GM19455 (cell line): ENCODE measurements at regions not wholly inside any gene's neighbourhood (a gene's known extent, or its start where the extent isn't known, plus 50 kb on each side); places are given as distances from the start of the nearest gene placed in this dataset.
A peak's percentile ranks its signal among the peaks of the same experiment; 100 is the strongest.

Source experiments
- ATAC-seq: cut with Tn5 transposase; IDR thresholded peaks from one replicate; pipeline ENCODE4 v1.9.1; 2021; ENCODE audit not compliant: unreplicated experiment

- no peak for ATAC-seq
Measured at GRCh38 chr16:51635181-51635580, 484.1 kb upstream of the SALL1 start.

DNA sequence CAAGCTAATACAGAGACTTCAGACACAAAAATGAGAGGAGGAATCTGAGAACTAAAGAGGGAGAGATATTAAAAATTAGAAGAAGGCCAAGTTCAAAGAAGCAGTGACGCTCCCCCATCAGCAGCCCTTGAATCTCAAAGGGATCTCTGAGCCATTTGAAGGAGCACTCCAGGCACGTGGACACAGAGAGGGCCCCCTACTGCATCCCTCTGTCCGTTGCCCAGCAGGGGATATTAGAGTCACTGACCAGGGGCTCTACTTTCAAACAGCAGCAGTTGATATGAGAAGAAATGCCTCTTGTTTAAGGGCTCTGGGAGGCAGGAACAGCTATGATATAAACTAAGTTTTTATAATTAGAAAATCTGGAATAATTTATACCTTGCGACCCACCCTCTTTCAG, 479.0 kb upstream of the SALL1 start:
- no peak for ATAC-seq

GRCh38 chr16:51629576-51629975, 478.5 kb upstream of the SALL1 start:
- ATAC-seq = no peak

DNA sequence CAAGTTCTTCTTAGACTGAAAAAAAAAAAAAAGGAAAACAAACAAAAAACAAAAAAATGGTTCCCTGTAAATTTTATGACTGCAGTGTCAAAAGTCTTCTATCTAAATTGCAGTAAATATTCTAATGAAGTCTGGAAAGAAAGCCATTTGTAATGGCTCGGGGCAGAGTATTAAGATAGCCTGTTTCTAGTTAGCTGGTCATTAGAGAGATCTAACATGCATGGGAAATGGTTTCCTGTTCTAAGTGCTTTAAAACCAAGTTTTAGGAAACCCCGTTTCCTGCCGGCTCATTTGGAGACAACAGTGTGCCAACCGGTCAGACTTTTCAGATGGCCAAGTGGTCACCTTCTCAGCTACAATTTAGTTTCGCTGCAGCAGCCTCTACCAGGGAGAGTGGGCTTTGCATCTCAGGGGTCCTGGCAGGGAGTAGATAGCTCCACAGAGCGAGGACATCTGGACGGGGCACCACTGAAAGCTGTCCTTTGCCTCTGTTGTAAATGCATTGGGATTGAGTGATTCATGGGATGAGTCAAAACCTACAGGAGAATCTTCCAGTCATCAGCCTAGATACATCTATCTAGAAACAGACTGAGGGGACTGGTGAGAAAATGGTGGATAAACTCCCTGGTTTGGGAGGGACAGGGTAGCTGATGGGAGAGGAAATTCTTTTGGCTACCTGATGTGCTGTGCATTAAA, 473.2 kb upstream of the SALL1 start:
- ATAC-seq = no peak

DNA sequence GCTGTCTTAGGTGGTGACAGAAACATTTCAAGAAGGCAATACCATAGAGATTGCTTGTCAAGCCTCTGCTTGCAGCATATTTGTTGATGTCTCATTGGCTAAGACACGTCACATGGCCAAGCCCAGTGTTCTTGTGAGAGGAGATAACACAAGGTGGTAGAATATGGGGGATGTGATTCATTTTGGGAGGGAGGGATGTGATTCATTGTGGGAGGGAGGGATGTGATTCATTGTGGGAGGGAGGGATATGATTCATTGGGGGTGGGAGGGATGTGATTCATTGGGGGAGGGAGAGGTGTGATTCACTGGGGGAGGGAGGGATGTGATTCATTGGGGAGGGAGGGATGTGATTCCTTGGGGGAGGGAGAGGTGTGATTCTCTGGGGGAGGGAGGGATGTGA, 470.5 kb upstream of the SALL1 start:
- ATAC-seq = no peak

- no peak for ATAC-seq
Measured at GRCh38 chr16:51615141-51615540, 464.1 kb upstream of the SALL1 start.

GRCh38 chr16:51607201-51607651, 456.2 kb upstream of the SALL1 start:
- no peak for ATAC-seq

DNA sequence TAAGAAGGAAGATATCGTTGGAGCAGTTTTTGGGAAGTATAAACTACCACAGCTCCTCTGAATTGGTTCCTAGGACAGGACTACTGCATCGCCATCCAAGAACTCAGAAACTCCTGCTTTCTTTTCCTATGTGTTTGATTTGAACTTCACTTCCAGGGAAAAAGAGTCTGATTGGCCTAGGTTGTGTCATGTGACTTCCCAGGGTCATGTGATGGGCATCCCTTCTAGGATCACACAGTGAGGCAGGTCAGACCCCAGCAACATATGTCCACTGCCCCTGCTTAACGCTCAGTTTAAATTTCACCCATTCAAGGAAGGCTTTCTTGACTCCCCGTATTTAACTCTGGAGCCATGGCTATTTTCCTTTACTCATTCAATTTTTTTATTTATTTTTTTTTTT, 445.2 kb upstream of the SALL1 start:
- no peak for ATAC-seq

DNA sequence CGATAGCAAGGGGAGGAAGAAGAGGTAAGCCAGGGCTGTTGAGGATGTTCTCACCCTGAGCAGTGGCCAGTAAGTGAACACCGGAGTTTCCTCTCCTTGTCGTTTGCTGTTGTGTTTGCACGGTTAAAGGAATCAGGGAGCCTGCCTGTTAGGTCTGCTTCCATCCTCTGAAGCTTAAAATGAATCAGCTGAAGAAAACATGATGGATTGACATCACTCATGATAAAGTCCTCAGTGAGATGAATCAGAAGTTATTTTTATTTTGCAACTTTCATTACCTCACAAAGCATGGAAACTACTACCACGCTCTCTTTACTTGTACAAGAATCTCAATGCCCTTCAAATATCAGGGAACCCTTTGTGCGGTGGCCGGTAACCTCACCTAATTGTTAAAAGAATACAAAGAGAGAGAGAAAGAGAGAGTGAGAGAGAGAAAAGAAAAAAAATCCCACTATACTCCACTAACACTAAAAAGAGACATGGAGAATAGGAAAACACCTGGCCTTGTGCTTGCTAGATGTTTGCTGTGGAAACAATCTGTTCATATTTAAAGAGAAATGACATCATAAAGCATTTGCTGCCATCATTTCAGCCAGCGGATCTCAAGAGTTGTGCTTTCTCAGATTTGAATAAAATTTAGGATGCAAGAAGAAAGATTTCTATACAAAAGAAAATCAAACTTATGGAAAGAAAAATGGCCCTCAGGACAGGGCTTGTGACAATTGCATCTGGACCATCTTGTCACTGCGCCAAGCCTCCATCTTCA, 441.6 kb upstream of the SALL1 start:
- ATAC-seq = no peak

DNA sequence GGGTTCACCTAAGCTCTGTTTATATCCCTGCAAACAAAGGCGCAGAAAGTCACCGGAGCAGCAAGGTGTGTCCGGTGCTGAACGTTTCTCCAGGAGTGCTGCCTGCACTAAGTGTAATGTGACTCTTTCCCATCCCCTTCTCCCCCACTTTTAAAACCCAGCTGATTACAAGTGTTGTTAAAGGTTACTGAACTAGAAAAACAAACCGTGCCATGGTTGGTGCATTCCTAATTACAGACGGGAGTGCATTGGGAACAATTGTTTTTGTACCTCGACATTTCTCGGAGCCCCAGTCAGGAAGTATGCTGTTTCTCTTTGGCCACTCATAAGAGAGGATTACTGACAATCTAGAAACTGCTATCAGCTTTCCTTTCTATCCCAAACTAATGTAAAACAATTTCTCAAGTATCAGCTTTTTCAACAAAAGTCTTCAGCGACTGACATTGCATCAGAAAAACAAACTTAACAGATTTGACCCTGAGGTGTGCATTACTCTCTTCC, 441.0 kb upstream of the SALL1 start:
- no peak for ATAC-seq

DNA sequence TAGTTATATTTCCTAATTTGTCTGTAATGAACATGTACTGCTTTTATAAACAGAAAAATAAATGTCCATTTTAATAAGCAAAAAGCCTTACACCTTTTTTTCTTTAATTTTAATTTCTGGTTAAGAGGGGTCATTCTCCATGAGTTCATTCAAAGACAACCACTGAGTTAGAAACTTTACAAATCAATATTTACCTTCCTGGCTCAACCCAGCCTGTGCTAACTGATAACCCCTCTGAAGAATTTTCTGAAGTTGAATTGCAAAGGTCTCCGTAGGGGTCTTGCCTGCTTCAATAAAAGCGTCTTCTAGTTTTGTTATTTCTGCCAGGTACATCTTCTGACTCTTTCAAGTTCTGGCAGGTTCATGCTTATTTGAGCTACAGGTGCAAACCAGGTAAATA, 440.4 kb upstream of the SALL1 start:
- ATAC-seq = no peak

- ATAC-seq = no peak
Measured at GRCh38 chr16:51579652-51580360, 428.7 kb upstream of the SALL1 start.

- no peak for ATAC-seq
Measured at GRCh38 chr16:51577621-51578303, 426.7 kb upstream of the SALL1 start.

DNA sequence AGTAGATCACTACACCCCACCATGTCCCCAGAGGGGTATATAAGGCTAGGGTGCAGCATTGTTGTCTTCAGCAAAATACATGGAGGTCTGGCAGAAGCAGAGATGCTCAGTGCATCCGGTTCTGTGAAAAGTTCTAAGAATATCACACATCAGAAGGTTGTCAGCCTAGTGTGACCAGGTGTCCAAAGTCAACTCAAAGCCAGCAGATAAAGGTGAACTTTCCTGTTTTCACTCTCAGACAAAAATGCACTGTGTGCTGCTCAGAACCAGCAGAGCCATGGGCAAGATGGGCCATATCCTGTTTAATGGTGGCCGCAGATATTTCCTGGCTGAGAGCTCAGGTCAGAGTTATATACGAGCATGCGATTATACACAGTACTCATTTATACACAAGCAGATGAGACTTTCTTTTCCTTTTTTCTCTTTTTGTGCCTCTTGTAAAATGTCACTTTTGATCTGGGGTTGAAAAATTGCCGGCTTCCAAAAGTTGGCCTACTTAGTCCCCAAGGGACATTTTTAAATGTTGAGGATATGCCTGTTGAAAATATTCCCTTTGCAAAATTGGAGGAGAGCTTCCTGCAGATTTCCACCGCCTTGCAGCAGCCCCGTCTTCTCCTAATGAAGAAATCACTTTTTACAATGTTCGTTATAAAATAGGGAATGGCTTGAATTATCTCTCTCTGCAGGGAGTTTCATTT, 425.6 kb upstream of the SALL1 start:
- no peak for ATAC-seq

GRCh38 chr16:51573191-51573590, 422.1 kb upstream of the SALL1 start:
- no peak for ATAC-seq

- ATAC-seq = peak; percentile 70
Measured at GRCh38 chr16:51569203-51569931, 418.3 kb upstream of the SALL1 start.

- ATAC-seq = no peak
Measured at GRCh38 chr16:51567911-51568310, 416.8 kb upstream of the SALL1 start.

DNA sequence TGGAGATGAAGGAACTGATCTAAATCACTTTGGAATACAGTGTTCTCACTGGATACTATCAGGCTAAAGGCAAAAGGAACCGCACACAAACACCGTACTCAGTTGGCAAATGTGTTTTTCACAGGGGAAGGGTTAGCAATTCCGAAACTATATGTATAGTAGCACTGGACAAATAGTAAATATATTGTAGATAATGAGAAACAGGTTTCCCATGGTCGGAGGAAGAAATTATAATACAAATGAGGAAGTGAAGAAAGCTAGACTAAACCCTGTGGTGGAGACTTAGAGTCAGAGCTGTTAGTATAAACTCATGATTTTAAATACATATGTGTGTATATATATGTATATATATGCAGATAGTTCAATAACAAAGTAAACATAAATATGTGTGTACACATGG, 414.1 kb upstream of the SALL1 start:
- ATAC-seq = peak; percentile 83

DNA sequence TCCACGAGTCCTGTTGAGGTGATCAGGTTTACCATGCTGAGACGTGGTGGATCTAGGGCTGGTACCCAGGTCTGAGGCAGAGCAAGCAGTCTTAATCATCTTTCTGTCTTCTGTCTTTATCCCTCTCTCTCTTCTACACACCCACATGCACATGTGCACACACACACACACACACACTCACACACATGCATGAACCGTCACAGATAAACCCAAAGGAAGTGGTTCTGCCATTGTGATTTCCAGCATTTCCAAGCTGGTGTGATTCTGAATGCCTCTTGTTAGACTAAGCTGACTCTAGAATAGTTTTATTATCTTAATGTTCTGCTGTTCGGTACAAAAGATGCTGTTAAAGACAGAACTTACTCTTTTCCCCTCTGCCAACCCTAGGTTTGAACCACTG, 411.8 kb upstream of the SALL1 start:
- ATAC-seq = no peak

DNA sequence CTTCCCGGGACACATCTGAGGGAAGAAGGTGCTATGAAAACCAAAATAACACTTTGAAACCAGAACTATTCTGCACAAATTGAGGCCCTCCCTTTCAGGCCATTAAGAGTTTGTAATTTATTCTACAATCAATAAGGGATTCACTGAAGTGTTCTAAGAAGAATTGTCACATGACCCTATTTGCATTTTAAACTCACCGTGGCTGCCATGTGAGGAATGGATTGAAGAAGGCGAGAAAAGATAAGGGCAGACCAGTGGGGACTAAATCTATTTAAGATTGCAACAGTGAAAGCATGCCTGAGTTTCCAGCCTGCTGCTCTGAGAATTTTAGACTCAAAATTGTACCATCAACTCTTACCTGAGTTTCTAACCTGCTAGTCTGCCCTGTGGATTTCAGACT, 408.8 kb upstream of the SALL1 start:
- no peak for ATAC-seq
